HG03575 (cell line): ENCODE measurements at regions not wholly inside any gene's neighbourhood (a gene's known extent, or its start where the extent isn't known, plus 50 kb on each side); places are given as distances from the start of the nearest gene placed in this dataset.
"Not testable (repeated sequence)": the region's sequence is repeated elsewhere in the genome, so short reads cannot be mapped to it uniquely, and the experiment has no call there.

Source experiments
- ATAC-seq: cut with Tn5 transposase; IDR thresholded peaks from one replicate; pipeline ENCODE4 v1.9.1; 2021; ENCODE audit not compliant: unreplicated experiment, insufficient number of reproducible peaks, low FRiP score; ENCODE audit errors: extremely low read depth

DNA sequence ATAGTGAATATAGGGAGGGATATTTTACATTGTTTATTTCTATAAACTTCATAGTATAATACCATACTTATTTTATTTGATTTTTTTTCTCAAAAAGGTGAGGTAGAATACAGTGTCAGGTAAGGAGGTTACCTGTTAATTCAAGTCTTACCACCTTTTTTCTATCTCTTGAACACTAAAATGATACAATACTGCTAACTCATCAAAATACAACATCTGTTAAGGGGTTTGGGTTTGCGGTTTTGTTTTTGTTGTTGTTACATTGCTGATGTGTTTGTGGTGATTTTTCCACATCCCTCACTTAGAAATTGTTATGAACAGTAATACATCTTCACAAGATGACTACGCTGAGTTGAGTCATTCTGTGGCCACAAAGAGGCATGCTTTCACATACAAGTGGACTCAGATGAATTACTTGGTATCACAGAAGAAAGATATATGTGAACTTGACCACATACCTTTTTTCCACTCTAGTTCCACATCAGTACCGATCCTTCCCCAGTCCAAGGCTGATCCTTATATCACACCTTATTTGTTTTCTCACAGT is 139.4 kb upstream of the ID4 start:
- no peak for ATAC-seq

- no peak for ATAC-seq
Measured at GRCh38 chr6:19699932-19700331, 137.2 kb upstream of the ID4 start.

GRCh38 chr6:19705606-19706005 is 131.6 kb upstream of the ID4 start:
- no peak for ATAC-seq

- ATAC-seq: no peak
Measured at GRCh38 chr6:19712012-19712688, 125.0 kb upstream of the ID4 start.

GRCh38 chr6:19712998-19713397 is 124.2 kb upstream of the ID4 start:
- ATAC-seq: no peak

DNA sequence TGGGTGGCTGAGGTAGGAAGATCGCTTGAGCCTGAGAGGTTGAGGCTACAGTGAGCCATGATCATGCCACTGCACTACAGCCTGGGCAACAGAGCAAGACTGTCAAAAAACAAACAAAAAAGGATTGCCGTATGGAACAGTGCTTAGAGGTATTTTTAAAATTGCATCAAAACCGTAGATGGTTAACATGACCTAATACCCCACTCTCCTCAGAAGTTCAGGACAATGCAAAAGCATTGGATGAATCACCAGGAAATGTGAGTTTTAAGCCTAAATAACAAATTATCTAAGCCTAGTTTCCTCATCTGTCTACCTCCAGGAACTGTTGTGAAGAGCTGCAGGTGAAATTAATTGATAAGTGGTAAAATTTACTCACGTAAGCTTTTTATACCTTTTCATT is 123.8 kb upstream of the ID4 start:
- ATAC-seq: no peak

GRCh38 chr6:19713984-19714383 is 123.2 kb upstream of the ID4 start:
- no peak for ATAC-seq

GRCh38 chr6:19714434-19715166 is 122.6 kb upstream of the ID4 start:
- ATAC-seq: no peak

DNA sequence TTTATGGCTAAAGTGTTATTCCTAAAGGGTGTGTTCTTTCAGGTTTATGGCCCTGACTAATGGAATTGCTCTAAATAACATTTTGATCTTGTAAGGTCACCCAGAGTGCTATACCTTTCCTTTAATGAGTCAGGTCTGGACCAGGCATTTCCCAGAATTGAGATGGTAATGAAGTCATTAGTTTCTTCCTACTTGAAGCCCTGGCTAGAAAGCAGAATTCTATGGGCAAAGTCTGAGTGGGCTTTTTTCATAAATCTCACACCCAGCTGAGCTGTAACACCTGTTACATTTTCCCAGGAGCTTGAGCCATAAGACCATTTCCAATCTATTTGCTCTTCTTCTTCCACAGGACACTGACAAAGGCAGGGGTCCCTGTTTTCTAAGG is 122.0 kb upstream of the ID4 start:
- ATAC-seq: no peak

DNA sequence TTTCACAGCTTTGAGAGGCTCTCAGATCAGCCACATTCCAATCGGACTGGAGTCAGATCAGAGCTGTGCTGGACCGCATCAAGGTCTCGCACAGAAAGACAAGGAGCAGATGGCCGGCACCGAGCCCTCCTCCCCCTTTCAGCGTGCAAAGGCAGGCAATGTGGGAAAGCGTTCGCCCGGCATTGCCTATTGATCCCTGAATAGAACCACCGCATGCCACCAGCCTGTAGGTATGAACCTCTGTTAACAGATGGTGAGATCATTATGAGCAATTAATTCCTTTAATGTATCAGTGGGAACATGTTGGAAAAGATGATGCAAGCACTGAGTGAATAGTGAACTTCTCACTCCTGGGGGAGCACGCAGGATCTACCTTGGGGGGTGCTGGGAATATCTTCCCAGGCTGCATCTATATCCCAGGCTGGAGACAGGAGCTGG is 117.5 kb upstream of the ID4 start:
- ATAC-seq: no peak

GRCh38 chr6:19721766-19722377 is 115.3 kb upstream of the ID4 start:
- ATAC-seq: no peak

- ATAC-seq: no peak
Measured at GRCh38 chr6:19722999-19723398, 114.2 kb upstream of the ID4 start.

DNA sequence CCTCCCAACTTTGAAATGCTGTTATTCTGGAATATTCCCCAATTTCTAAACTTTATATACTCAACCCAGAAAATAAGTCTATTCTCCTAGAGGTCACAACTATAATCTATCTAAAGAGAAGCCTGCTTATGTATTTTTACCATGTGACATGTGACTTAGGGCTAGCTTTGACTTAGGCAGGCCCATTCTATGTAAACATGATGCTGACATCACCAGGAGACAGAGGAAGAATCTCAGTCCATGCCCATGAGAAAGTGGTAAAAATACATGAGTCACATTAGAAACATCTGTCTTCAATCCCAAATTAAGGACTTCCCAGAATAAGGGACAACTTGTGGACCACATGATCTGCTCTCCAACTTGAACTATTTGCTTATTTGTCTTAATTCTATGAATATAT is 113.6 kb upstream of the ID4 start:
- ATAC-seq: no peak

DNA sequence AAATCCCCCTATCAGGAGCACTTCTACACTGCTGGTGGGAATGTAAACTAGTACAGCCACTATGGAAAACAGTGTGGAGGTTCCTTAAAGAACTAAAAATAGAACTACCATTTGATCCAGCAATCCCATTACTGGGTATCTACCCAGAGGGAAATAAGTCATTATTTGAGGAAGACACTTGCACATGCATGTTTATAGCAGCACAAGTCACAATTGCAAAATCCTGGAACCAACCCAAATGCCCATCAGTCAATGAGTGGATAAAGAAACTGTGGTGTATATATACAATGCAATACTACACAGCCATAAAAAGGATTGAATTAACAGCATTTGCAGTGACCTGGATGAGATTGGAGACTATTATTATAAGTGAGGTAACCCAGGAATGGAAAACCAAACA is 111.7 kb upstream of the ID4 start:
- not testable (repeated sequence) for ATAC-seq

GRCh38 chr6:19731282-19731681 is 105.9 kb upstream of the ID4 start:
- ATAC-seq: no peak

DNA sequence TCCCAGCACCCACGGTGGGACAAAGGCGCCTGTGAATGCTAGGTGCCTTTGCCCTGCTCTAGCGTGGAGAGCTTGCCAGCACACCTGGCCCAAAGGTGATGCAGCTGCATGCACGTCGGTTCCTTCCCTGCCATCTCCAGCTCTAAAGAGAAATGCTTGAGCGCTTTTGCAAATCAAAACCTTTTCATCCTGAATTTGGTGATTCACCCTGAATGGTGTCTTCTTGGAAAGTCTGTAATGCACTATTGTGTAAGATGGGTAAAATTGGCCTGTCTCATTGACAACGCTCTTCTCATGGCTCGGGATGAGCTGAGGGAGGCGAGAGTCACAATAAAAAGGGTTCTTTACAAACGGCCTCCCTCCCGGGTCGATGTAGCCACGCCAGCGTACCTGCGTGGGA is 103.1 kb upstream of the ID4 start:
- ATAC-seq: no peak

DNA sequence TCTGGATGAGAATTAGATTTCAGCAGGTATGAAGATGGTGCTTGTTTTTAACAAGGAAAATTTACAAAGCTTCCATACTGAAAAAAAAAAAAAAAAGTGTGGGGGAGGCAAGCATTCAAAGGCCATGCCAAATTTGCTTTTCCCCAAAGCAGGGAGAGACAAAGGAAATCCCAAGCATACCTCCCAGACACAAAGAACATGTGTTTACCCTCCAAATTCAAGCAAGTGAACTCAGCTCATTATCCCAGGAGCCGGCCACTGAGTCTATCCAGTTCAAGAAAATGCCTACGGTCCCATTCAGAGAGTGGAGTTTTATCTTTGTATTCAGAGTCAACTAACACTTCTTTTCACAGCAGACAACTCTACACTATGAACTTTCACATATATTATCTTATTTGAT is 102.7 kb upstream of the ID4 start:
- no peak for ATAC-seq

DNA sequence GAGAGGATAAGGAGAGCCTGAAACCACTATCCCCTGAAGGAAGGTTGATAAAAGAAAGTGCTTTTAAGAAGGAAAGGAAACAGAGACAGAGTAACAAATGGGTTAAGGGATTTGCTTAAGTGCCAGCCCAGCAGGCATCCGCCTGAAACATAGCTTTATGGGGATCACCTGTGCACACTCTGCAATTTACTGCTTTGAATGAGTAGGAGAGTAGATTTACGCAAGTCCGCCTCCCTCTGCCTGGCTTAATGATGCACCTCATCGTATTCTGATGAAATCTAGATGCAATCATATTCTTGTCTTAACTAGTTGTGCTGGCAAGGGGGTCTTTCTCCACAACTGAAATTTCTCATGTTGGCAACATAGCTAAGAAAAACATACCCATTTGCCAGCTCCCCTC is 101.1 kb upstream of the ID4 start:
- no peak for ATAC-seq

- no peak for ATAC-seq
Measured at GRCh38 chr6:19738010-19738409, 99.2 kb upstream of the ID4 start.

GRCh38 chr6:19749722-19750121 is 87.4 kb upstream of the ID4 start:
- ATAC-seq: no peak
